Rectal smooth muscle tissue (tissue), 1 donor: ENCODE measurements at regions not wholly inside any gene's neighbourhood (a gene's known extent, or its start where the extent isn't known, plus 50 kb on each side); places are given as distances from the start of the nearest gene placed in this dataset.
"Not testable (repeated sequence)": the region's sequence is repeated elsewhere in the genome, so short reads cannot be mapped to it uniquely, and the experiment has no call there.

ENCODE experiments used
- H3K27ac ChIP-seq: one replicate; pipeline ENCODE4 v1.7.0; 2013; ENCODE audit warnings: low read depth, low read length, inconsistent platforms
- H3K27me3 ChIP-seq: one replicate; pipeline ENCODE4 v1.7.0; 2013; ENCODE audit warnings: low read length; ENCODE audit not compliant: control insufficient read depth, insufficient read depth
- H3K36me3 ChIP-seq: one replicate; pipeline ENCODE4 v1.7.0; 2013; ENCODE audit warnings: low read length; ENCODE audit not compliant: control insufficient read depth, insufficient read depth
- H3K4me1 ChIP-seq: one replicate; pipeline ENCODE4 v1.7.0; 2013; ENCODE audit warnings: low read length; ENCODE audit not compliant: control insufficient read depth, insufficient read depth
- H3K4me3 ChIP-seq: one replicate; pipeline ENCODE4 v1.7.0; 2013; ENCODE audit warnings: low read length
- H3K9ac ChIP-seq: one replicate; pipeline ENCODE4 v1.7.0; 2013; ENCODE audit warnings: low read length

- Histone ChIP-seq H3K9ac (no peak overlapping the region), H3K4me1 (no peaks in the 10 kb centered on the region), H3K36me3 (no peaks in the 10 kb centered on the region), H3K4me3 (no peak overlapping the region), H3K27me3 (no peaks in the 10 kb centered on the region), H3K27ac (no peak overlapping the region)
Observed at GRCh38 chr4:189547559-189547958, 393.1 kb upstream of the FRG1 start.

GRCh38 chr4:189548484-189549125, 392.1 kb upstream of the FRG1 start:
- Histone ChIP-seq H3K27ac (no peak overlapping the region), H3K27me3 (no peaks in the 10 kb centered on the region), H3K4me1 (no peaks in the 10 kb centered on the region), H3K9ac (no peak overlapping the region), H3K36me3 (no peaks in the 10 kb centered on the region), H3K4me3 (no peak overlapping the region)

GRCh38 chr4:189551931-189552670, 388.6 kb upstream of the FRG1 start:
- not testable (repeated sequence) for H3K9ac ChIP-seq, H3K27ac ChIP-seq, H3K4me3 ChIP-seq, H3K4me1 ChIP-seq, H3K27me3 ChIP-seq, H3K36me3 ChIP-seq

GRCh38 chr4:189560605-189561004, 380.1 kb upstream of the FRG1 start:
- not testable (repeated sequence) for H3K4me3 ChIP-seq, H3K9ac ChIP-seq, H3K4me1 ChIP-seq, H3K27me3 ChIP-seq, H3K27ac ChIP-seq, H3K36me3 ChIP-seq

- not testable (repeated sequence) for H3K4me1 ChIP-seq, H3K27me3 ChIP-seq, H3K27ac ChIP-seq, H3K4me3 ChIP-seq, H3K9ac ChIP-seq, H3K36me3 ChIP-seq
Observed at GRCh38 chr4:189563751-189564150, 376.9 kb upstream of the FRG1 start.

DNA sequence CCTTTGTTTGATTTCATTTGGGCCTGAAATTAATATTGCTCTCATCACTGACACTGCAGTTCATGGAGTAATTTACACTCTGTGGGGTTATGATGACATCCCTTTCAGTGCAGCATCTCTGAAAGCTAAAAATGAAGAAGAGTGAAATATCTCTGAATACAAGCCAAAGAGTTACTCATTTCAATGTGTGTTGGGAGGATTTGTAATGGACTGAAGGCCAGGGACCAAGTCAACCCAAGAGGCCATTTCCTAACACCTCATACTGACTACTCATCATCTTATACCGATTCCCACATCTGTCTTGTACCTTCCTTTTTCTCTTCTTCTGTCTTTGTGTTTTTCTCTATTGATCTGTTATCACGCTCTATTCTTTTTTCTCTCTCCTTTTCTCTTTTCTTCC, 374.4 kb upstream of the FRG1 start:
- not testable (repeated sequence) for H3K27ac ChIP-seq, H3K27me3 ChIP-seq, H3K36me3 ChIP-seq, H3K4me1 ChIP-seq, H3K9ac ChIP-seq, H3K4me3 ChIP-seq

GRCh38 chr4:189566900-189567299, 373.8 kb upstream of the FRG1 start:
- H3K27ac ChIP-seq, H3K36me3 ChIP-seq, H3K27me3 ChIP-seq, H3K9ac ChIP-seq, H3K4me1 ChIP-seq, H3K4me3 ChIP-seq: not testable (repeated sequence)

DNA sequence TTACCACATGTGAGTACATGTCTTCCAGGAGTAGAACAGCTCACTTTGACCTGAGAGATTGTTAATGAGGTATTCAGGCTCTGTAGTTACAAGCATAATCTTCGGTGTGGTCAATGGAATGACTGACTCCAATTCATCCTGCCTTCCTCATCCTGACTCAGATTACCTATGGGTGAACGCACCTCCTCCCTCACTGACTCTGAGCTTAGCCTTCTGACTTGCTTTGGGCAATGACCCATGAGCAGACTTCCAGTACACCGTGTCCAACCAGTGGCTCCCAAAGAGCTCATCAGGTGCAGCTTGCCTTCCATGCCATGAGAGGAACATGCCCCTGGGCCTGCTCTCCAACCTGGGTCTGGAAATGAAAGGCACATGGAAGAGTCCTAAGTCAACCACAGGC, 361.0 kb upstream of the FRG1 start:
- not testable (repeated sequence) for H3K9ac ChIP-seq

GRCh38 chr4:189586908-189587632, 353.6 kb upstream of the FRG1 start:
- not testable (repeated sequence) for H3K4me1 ChIP-seq, H3K27me3 ChIP-seq, H3K36me3 ChIP-seq, H3K27ac ChIP-seq, H3K4me3 ChIP-seq, H3K9ac ChIP-seq

More for the DNA sequence above, 361.0 kb upstream of the FRG1 start:
- H3K36me3 ChIP-seq, H3K4me3 ChIP-seq, H3K4me1 ChIP-seq, H3K27ac ChIP-seq, H3K27me3 ChIP-seq: not testable (repeated sequence)

GRCh38 chr4:189589201-189589600, 351.5 kb upstream of the FRG1 start:
- not testable (repeated sequence) for H3K27ac ChIP-seq, H3K4me1 ChIP-seq, H3K4me3 ChIP-seq, H3K9ac ChIP-seq, H3K27me3 ChIP-seq, H3K36me3 ChIP-seq

GRCh38 chr4:189592890-189593289, 347.8 kb upstream of the FRG1 start:
- H3K4me1 ChIP-seq: no peaks in the 10 kb centered on the region
- H3K4me3 ChIP-seq: no peak overlapping the region
- no peak overlapping the region for H3K9ac ChIP-seq
- no peak overlapping the region for H3K27ac ChIP-seq
- H3K27me3 ChIP-seq: no peaks in the 10 kb centered on the region
- H3K36me3 ChIP-seq: no peaks in the 10 kb centered on the region

- Histone ChIP-seq H3K4me1 (no peaks in the 10 kb centered on the region), H3K9ac (no peak overlapping the region), H3K27me3 (no peaks in the 10 kb centered on the region)
Observed at GRCh38 chr4:189597341-189597740, 343.3 kb upstream of the FRG1 start.

GRCh38 chr4:189600264-189600663, 340.4 kb upstream of the FRG1 start:
- Histone ChIP-seq H3K27ac (no peak overlapping the region), H3K9ac (no peak overlapping the region), H3K4me3 (no peak overlapping the region), H3K4me1 (no peaks in the 10 kb centered on the region), H3K27me3 (no peaks in the 10 kb centered on the region), H3K36me3 (no peaks in the 10 kb centered on the region)

More at GRCh38 chr4:189597341-189597740, 343.3 kb upstream of the FRG1 start:
- Histone ChIP-seq H3K4me3 (no peak overlapping the region), H3K27ac (no peak overlapping the region), H3K36me3 (no peaks in the 10 kb centered on the region)
